RWPE1 (cell line): ENCODE measurements at regions not wholly inside any gene's neighbourhood (a gene's known extent, or its start where the extent isn't known, plus 50 kb on each side); places are given as distances from the start of the nearest gene placed in this dataset.

ENCODE experiments used
- CTCF ChIA-PET: fragments of 350-600 bp; sonication (Branson Sonifier 250); formaldehyde crosslinking; extraction: SDS; loops from one replicate; lab custom pipeline; 2021; lab: Yijun Ruan, JAX
- POLR2A ChIA-PET: fragments of 400-600 bp; formaldehyde crosslinking; extraction: SDS; loops from one replicate; lab custom pipeline; 2020; ENCODE audit warnings: antibody characterized with exemption; ENCODE audit not compliant: low non-redundant PET; lab: Yijun Ruan, JAX
- DNase-seq: peaks from one replicate; pipeline ENCODE4 v3.0.0; 2012; ENCODE audit warnings: low spot score
- H3K27ac ChIP-seq: fragments of 450-650 bp; 2 replicates; pipeline ENCODE4 v1.5.1; 2017
- CTCF ChIP-seq: fragments of 450-650 bp; conservative IDR thresholded peaks from 2 replicates; pipeline ENCODE4 v1.5.1; 2017; ENCODE audit warnings: low read depth, mild to moderate bottlenecking

GRCh38 chr14:82510007-82510406 is 976.4 kb upstream of the SEL1L start:
- POLR2A ChIA-PET = no interaction called here
- H3K27ac ChIP-seq = no peak overlapping the region

GRCh38 chr14:82511399-82511798 is 977.7 kb upstream of the SEL1L start:
- ChIA-PET POLR2A (no interaction called here), CTCF (no interaction called here)
- no peak for TF ChIP-seq CTCF
- H3K27ac ChIP-seq = no peak overlapping the region
- DNase-seq = no peak

More at GRCh38 chr14:82510007-82510406, 976.4 kb upstream of the SEL1L start:
- CTCF ChIA-PET = interaction anchor here (0.6 kb wide), 2 partner anchors 104 to 847 kb away, joined by 3 read pairs; no protein-coding TSS in a partner anchor
- TF ChIP-seq CTCF = no peak
- no peak for DNase-seq

GRCh38 chr14:82520765-82521164 is 987.1 kb upstream of the SEL1L start:
- H3K27ac ChIP-seq = no peak overlapping the region
- TF ChIP-seq CTCF = no peak
- no peak for DNase-seq
- ChIA-PET POLR2A (no interaction called here), CTCF (no interaction called here)

- POLR2A ChIA-PET = no interaction called here
- no peak overlapping the region for H3K27ac ChIP-seq
- no peak for DNase-seq
- TF ChIP-seq CTCF = no peak
- CTCF ChIA-PET = no interaction called here
Measured at GRCh38 chr14:82521191-82521590, 987.5 kb upstream of the SEL1L start.

GRCh38 chr14:82528016-82528415 is 994.4 kb upstream of the SEL1L start:
- DNase-seq = no peak
- H3K27ac ChIP-seq = no peak overlapping the region
- POLR2A ChIA-PET = no interaction called here
- CTCF ChIA-PET = no interaction called here
- no peak for TF ChIP-seq CTCF

DNA sequence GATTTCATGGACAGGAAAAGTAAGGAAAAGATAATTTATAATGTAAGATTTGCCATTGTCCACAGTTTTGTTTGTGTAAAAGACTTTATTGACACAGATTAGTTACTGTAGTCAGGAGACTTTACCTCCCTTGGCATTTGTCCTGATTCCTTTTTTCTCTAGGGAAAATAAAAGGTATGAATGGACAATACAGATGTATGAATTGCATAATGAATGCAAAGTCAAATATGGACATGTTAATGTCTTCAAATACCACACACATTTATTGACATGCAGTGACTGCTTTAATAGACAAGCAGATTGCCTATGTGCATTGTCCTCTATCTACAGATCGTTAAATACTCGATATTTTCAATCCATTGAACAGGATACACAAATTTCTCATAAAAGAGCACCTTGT is 999.7 kb upstream of the SEL1L start:
- POLR2A ChIA-PET = no interaction called here
- CTCF ChIA-PET = no interaction called here
- no peak for DNase-seq
- H3K27ac ChIP-seq = no peak overlapping the region
- no peak for TF ChIP-seq CTCF

GRCh38 chr14:82536566-82536965 is 1002.9 kb upstream of the SEL1L start:
- CTCF ChIA-PET = no interaction called here
- TF ChIP-seq CTCF = no peak
- POLR2A ChIA-PET = no interaction called here

More at GRCh38 chr14:82536566-82536965, 1002.9 kb upstream of the SEL1L start:
- no peak overlapping the region for H3K27ac ChIP-seq
- DNase-seq = no peak
